HG03066 (cell line): ENCODE measurements at regions not wholly inside any gene's neighbourhood (a gene's known extent, or its start where the extent isn't known, plus 50 kb on each side); places are given as distances from the start of the nearest gene placed in this dataset.

Experiments
- ATAC-seq: cut with Tn5 transposase; IDR thresholded peaks from one replicate; pipeline ENCODE4 v1.9.1; 2021; ENCODE audit warnings: low read depth; ENCODE audit not compliant: unreplicated experiment

DNA sequence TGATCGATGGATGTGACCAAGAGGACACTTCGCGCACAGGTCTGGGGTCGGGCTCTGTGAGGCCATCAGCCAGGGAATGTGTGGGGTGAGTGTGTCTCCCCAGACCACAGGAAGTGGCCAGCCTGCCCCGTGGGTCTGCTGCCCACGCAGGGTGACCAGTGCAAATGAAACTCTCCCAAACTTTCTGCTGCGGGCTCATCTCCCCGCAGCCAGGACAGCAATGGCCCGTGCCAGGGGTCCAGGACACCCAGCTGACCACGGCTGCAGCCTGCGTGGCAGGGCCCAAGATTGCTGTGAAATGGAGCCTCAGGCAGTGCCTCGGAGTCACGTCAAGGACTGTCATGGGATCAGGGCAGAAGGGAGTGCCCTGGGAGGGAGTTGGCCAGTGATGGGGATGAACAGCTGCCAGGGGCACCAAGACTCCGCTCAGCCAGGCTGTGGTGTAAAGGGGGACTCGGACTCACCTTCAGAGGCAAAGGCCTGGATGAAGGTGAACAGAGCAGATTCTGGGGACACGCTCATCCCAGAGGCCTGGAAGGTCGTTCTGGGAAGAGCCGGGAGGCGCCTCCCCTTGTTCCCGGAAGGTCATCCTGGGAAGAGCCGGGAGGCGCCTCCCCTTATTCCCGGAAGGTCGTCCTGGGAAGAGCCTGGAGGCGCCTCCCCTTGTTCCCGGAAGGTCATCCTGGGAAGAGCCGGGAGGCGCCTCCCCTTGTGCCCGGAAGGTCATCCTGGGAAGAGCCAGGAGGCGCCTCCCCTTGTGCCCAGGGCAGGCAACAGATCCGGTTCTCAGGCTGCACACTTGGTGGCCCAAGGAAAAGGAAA lies 252.6 kb downstream of the BRD1 start:
- ATAC-seq, result no peak

DNA sequence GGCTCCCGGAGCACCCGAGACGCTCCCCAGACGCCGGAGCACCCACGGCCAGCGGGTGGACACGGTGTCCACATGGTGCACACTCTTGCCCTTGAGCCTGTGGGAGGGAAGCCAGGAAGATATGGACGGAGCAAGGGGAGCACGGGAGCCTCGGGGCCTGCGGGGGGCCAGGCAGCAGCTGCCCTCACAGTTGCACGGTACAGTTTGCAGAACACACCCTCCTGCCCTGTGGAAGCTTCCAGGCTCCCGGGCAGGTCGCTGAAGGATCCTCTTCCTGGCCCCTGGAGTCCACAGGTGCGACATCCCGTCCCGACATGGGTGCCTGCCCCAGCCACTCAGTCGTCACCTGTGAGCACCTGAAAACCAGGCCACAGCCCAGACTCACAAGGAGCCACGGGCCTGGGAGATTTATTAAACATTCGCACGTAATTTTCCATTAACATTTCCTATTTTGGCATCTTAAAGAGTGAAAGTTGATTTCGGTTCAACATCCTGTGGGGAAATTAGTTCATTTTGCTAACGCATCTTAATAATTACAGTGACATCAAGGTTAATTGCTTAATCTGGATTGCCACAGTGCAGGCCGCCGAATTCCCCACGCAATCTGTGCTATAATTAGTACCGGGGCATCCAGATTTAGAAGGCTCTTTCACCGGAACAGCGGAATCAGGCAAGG lies 253.3 kb downstream of the BRD1 start:
- no peak for ATAC-seq

DNA sequence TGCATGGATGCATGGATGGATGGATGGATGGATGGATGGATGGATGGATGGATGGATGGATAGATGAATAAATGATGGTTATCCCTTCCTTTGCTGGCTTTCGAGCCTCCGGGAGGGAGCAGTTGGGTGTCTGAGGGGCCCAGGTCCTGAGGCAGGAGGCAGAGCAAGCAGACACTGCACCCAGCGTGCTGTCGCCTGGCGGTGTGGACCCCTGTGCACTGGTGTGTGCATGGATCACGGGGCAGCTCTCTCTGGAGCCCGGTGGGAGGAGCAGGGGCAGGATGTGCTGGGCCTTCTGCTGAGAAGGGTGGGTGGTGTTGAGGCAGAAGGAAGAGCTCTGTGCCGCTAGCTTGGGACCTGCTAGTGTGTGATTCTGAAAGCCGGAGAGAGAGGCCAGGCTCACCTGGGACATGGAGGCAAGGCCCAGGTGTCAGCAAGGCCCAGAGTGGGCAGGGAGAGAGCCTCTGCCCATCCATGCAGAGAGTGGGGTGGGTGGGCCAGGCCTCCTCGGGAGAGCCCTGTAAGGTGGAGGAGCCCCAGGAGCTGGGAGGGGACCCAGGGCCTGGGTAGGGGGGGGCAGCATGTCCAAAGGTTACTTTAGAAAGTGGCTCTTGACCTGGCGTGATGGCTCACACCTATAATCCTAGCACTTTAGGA lies 254.4 kb downstream of the BRD1 start:
- no peak for ATAC-seq

DNA sequence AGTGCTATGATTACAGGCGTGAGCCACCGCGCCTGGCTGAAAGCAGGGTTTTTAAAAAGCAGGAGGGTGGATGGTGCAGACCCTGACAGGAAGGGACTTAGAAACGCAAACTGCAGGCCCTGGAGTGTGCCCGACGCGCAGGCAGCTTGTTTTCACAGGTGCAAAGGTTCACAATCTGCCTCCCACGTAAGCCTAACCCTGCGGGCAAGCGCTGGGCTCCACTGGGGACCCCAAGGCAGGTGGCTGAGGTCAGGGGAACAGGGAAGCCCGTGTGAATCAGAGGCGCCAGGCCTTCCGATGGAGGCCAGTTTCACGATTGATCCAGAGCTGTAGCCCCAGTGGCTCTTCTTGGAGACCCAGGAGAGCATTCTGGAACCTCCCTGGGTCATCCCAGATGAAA lies 256.3 kb downstream of the BRD1 start:
- no peak for ATAC-seq

DNA sequence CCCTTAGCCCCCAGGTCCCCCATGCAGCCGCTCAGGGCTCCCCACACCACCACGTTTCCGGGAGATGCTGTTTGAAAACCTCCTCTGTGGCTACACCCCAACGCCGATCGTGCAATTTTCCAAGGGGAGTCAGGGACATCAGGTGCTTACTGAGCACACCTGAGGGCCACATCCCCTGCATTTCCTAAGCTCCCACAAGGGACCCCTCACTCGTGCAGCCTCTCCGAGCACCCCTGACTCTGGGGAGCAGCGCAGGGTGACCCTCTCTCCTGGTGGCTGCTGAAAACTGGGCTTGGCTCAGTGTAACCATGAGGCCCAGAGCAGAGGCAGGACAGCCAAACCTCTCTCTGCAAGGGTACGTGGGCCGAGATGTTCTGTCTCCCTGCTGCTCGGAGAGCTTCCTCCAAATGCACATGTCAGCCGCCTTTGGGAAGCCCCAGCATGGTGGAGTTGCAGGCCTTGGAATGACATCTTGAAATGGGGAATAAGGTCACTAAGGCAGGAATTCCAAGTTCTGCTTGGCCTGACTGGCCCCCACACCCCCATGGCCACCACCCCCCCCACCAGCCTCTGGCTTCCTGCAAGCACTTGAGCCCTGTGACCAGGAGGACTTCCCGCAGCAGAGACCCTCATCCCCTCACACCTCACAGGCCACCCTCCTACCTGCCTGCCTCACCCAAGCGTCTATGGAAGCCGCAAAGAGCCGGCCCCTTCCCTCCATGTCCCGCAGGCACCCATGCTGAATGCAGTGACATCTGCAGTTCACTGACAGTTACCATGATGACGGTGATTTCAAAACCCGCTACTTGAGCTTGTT lies 257.4 kb downstream of the BRD1 start:
- ATAC-seq, result no peak

DNA sequence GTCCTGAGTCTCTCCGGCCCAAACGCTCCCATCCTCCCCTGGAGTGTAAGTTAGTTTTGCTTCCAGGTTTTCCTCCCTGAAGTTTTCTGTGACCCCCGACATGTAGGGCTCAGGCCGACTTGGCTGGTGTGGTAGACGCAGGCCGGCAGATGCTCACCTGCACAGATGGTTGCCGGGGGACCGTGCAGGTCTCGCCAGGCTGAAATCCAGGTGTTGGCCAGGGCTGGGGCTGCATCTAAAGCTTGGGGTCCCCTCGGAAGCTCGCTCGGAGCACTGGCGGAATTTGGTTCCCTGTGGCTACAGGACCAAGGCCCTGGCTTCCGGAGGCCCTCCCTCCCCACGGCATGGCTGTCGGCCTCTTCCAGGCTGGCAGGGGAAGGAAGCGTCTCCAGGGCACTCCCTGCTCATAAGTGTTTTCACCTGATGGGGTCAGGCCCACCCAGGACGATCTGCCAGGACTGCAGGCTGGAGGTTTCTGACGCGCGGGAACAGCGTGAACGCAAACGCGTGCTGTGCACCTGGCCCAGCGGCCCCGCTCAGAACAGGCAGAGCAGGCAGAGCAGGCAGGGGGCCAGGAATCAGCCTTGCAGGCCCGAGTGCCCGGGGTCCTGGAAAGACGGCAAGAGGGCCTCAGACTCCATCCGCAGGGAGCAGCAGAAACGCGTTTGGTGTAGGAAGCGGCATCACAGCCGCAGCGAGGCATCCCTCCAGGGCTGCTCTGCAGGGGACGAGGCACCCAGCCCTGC lies 258.2 kb downstream of the BRD1 start:
- no peak for ATAC-seq

DNA sequence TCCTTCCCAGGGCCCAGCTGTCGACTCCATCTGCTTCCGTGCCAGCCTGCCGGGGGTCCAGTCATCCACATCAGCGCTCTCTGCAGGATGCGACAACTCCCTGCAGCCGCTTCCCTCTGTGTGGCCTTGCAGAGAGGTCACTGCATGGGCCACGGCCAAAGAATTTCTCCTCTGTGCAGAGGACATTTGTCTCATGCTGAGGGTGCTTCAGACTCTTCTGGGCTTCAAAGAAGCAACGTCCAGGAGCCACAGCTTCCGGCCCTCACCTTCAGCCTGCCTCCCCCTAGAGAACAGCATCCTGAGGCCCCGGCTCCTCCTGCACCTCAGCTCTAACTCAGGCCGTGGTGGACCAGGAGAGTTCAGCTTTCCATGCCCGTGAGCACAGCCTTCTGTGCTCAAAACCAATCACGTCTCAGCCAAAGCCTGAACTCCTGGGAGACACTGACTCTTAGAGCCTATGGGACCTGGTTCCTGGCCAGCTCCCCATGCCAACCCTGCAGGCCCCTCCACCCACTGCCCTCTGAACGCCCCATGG lies 258.9 kb downstream of the BRD1 start:
- ATAC-seq, result no peak

DNA sequence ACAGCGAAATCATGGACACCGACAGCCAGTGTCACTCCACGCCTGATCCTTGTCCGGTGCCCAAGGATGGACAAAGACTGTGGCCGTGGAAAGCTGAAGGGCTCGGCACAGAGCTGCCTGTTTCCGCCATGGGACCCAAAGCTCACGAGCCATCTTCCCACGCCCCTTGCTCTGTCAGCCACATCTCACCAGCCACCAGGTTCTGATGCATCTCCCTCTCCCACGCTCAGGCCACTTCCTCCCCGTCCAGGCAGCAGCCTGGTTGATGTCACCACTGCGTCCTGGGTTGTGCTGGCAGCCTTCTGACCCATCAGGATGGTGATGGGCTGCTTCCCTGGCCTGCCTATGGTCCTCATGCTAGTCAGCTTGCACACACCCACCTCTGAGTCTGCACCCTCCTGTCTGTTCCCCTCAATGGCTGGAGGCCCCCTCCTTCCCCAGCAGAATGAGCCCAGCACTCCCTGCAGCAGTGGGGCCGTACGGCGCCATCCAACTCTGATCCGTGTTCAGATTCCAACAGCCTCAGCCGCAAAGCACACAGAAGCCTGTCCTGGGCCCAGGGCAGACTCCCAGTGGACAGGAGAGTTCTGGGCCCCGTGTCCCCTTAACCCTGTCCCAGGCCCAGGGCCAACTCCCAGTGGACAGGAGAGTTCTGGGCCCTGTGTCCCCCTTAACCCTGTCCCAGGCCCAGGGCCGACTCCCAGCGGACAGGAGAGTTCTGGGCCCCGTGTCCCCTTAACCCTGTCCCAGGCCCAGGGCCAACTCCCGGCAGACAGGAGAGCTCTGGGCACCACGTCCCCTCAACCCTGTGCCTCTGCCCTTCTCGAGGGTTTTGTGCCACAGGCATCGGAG lies 259.5 kb downstream of the BRD1 start:
- ATAC-seq, result no peak

DNA sequence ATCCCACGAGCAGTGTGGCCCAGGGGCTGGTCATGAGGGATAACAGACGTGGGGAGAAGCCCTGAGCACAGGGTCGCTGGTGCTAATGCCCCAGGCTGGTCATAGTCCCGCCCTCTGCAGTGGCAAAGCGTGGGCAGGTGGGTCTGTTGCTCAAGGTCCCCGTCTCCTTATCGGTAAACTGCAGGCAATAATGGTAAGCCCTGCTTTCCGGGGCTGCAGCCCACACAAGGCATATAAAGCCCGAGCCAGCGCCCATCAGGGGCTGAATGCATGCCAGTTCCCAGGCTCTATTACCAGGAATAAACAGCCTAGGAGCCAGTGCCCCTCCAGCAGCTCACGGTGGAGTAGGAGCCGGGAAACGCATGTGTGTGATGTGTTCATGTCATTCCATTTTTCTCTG lies 261.0 kb downstream of the BRD1 start:
- ATAC-seq, result no peak

DNA sequence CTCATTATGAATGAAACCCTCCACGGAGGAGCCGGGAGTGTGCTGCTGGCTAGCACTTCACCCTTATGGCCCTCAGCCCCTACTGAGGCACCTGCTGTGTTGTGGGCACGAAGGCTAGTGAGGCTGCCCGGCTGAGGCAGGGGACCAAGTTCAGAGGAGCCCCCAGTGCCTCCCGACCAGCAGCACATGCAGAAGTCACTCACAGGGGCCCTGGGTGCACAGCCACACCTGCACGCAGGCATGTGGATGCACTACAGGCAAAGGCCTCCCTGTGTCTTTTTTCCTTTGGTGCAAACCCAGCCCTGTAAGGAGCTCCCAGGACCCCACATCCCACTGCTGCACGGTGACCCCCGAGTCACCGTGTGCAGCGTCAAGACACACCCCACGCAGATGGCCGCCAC lies 261.5 kb downstream of the BRD1 start:
- no peak for ATAC-seq

DNA sequence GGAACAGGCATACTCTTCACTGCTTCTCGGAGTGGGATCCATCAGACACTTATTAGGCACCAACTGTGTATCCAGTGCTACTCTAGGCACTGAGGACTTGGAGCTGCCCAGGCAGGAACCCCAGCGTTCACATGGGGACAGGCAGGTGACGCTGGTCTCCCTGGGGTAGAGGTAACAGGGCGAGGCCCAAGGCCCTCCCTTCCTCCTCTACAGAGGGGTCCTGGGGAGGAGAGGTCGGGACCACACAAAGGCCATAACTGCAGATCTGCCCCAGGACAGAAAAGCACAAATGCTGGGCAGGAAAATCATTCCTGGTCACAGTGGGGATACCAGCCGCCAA lies 262.2 kb downstream of the BRD1 start:
- ATAC-seq, result no peak

DNA sequence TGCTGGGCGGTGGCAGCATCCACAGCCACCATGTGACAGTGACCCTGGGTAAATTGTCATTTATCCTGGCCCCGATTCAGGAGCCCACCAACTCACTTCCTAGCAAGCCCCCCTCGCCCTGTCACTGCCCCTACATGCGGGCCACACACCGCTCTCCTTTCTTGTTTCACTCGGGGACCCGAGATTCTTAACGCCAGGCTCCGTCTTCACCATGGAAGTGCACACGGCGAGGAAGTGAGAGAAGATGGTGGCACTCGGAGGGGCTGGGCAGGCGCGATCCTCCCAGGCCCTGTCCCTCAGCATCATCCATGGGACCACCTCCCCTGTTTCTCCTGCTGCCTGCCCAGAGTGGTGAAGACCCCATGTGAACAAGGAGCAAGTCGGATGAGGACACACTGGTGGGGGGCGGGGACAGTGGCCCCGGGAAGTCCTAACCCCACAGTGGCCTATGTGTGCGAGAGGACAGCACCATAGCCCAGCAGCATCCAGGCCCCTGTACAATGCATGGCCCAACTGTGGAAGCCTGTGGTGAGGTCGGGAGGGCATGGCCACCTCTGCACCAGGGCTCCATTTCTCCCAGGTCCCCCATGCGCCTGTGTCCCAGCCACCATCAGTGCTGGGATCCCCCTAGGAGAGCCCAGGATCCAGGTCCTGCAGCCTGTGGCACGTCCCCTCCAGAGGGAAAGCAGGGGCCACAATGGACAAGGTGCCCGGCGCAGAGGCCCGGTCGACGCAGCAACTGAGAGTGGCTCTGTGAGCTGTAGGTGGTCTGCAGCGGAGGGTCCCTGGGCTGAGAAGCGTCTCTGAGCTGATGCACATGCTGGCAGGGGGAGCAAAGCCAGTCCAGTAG lies 262.8 kb downstream of the BRD1 start:
- ATAC-seq, result no peak

DNA sequence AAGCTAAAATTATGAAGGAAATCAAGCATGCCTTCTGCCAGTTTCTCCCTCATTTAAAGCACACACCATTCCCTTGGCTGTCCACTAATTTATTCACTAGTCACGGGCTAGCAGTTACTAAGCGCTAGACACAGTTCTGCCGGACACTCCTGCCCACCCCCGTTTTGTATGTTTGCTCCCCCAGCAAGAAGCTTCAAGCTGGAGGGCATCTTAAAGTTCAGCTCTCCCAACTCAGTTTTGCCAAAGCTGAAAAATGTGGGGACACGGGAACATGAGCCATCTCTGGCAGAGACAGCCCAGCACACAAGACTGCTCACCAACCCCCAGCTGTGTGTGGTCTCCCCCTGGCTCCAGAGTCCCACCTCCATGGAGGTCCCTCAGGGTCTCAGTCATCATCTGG lies 263.6 kb downstream of the BRD1 start:
- no peak for ATAC-seq

DNA sequence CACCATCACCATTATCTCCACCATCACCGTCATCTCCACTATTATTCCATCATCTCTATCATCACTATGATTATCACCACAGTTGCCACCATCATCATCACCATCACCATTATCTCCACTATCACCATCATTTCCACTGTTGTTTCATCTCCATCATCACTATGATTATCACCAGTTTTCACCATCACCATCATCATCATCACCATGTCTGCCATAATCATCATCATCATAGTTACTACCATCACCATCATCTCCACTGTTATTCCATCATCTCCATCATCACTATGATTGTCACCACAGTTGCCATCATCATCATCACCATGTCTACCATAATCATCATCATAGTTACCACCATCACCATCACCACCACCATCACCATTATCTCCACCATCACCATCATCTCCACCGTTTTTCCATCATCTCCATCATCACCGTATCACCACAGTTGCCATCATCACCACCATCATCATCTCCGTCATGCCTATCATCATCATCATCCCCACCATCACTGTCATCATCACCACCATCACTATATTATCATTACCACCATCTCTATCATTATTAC lies 264.9 kb downstream of the BRD1 start:
- no peak for ATAC-seq

DNA sequence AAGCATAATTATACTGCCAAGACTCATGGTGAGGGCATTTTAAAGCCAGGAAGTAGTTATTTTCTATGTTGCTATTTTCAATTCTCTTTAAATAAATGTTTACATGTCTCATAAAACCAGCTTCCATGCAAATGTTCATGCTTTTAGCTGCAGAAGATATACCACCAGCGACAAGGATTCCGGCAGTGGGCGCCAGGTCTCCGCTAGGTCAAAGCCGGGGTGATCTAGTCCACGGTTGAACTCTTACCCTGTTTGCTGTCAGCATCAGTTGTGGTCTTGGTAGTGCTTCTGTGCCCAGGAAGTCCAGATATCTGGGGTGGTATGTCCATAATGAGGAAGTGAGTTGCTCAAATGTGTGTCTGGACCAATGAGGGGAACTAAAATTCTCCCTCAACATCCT lies 265.7 kb downstream of the BRD1 start:
- ATAC-seq, result no peak

DNA sequence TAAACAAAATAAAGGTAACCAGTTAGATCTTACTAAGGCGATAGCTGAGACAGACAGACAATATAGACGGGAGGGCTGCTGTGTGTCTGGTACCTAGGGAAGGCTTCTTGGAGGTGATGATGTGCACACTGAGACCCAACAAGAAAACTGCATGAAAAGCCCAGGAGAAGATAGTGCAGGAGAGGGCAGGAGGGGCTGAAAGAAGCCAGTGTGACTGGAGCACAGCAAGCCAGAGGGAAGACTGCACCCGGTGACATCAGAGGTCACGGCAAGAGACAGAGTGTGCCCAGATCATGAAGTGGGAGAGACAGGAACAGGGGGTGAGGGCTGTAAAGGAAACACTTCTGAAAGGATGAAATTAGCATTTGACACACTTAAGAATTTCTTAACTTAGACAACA lies 266.3 kb downstream of the BRD1 start:
- ATAC-seq, result no peak

DNA sequence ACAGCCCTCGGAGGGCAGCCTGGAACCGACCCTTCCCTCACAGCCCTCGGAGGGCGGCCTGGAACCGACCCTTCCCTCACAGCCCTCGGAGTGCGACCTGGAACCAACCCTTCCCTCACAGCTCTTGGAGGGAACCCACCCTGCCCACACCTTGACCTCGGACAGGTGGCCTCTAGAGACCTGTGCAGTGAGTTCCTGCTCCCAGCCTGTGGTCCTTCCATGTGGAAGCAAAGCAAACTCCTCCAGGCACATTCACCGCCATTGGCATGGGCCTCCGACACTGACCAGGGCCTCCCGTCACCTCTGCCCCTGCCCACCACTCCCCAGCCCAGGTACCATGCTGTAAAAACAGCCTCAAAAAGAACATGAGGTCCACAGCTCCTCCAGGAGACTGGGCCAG lies 272.1 kb downstream of the BRD1 start:
- no peak for ATAC-seq

DNA sequence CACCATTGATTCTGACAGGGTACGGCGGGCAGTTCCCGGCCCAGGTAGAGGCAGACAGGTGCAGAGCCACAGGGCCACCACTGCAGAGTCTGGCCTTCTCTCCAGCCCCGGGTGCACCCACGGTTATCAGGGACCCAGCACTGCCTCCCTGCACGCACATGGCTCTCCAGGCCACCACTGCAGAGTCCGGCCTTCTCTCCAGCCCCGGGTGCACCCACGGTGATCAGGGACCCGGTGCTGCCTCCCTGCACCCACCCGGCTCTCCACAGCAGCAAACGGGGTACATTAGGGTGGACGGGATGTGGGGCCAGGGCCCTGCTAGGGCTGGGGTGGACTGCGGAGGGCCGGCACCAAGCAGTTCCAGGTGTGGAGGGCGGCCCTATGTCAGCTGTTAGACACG lies 272.9 kb downstream of the BRD1 start:
- ATAC-seq, result no peak
